GM23248 (cell line): ENCODE measurements at regions not wholly inside any gene's neighbourhood (a gene's known extent, or its start where the extent isn't known, plus 50 kb on each side); places are given as distances from the start of the nearest gene placed in this dataset.

Source experiments
- DNase-seq: peaks from one replicate; pipeline ENCODE4 v3.0.0-alpha.2; 2015
- H2AFZ ChIP-seq: fragments of 200-600 bp; sonication (generic); 2 replicates; pipeline ENCODE4 v1.6.1; 2016; ENCODE audit warnings: antibody characterized with exemption
- H3F3A ChIP-seq: fragments of 200-600 bp; sonication (generic); 2 replicates; pipeline ENCODE4 v1.6.1; 2016; ENCODE audit warnings: mild to moderate bottlenecking, antibody characterized with exemption, mixed run types; ENCODE audit not compliant: insufficient read depth
- H3K27ac ChIP-seq: fragments of 200-600 bp; sonication (generic); 2 replicates; pipeline ENCODE4 v1.5.1; 2016; ENCODE audit warnings: mild to moderate bottlenecking
- H3K27me3 ChIP-seq: fragments of 200-600 bp; sonication (generic); replicated peaks from 2 replicates; pipeline ENCODE4 v1.6.1; 2016; ENCODE audit warnings: mild to moderate bottlenecking; ENCODE audit not compliant: insufficient read depth
- H3K36me3 ChIP-seq: fragments of 200-600 bp; sonication (generic); 2 replicates; pipeline ENCODE4 v1.6.1; 2016; ENCODE audit warnings: low read depth, mild to moderate bottlenecking
- H3K4me1 ChIP-seq: fragments of 200-600 bp; sonication (generic); 2 replicates; pipeline ENCODE4 v1.6.1; 2016; ENCODE audit warnings: mild to moderate bottlenecking; ENCODE audit not compliant: insufficient read depth
- H3K4me2 ChIP-seq: fragments of 200-600 bp; sonication (generic); one replicate; pipeline ENCODE4 v1.6.1; 2016; ENCODE audit warnings: mild to moderate bottlenecking; ENCODE audit not compliant: unreplicated experiment
- H3K4me3 ChIP-seq: fragments of 200-600 bp; sonication (generic); 2 replicates; pipeline ENCODE4 v1.5.1; 2016; ENCODE audit warnings: mild to moderate bottlenecking
- H3K79me2 ChIP-seq: fragments of 200-600 bp; sonication (generic); 2 replicates; pipeline ENCODE4 v1.6.1; 2016; ENCODE audit warnings: mild to moderate bottlenecking; ENCODE audit not compliant: insufficient read depth
- H3K9ac ChIP-seq: fragments of 200-600 bp; sonication (generic); 2 replicates; pipeline ENCODE4 v1.6.1; 2016; ENCODE audit warnings: mild to moderate bottlenecking
- H3K9me2 ChIP-seq: fragments of 200-600 bp; sonication (generic); 2 replicates; pipeline ENCODE4 v1.6.1; 2016; ENCODE audit warnings: mixed run types, mild to moderate bottlenecking, moderate library complexity; ENCODE audit not compliant: insufficient read depth
- H3K9me3 ChIP-seq: fragments of 200-600 bp; sonication (generic); one replicate; pipeline ENCODE4 v1.6.1; 2017; ENCODE audit warnings: low read depth
- H4K20me1 ChIP-seq: fragments of 200-600 bp; sonication (generic); 2 replicates; pipeline ENCODE4 v1.6.0; 2016; ENCODE audit not compliant: insufficient read depth
- EZH2 ChIP-seq: fragments of 200-600 bp; sonication (generic); IDR thresholded peaks from 2 replicates; pipeline ENCODE4 v1.6.1; 2018; ENCODE audit warnings: antibody characterized with exemption, mild to moderate bottlenecking; ENCODE audit not compliant: insufficient read depth, poor library complexity, severe bottlenecking
- EZH2phosphoT487 ChIP-seq: fragments of 200-600 bp; sonication (generic); IDR thresholded peaks from 2 replicates; pipeline ENCODE4 v1.6.1; 2018; ENCODE audit warnings: antibody characterized with exemption, moderate library complexity, mild to moderate bottlenecking, low read depth; ENCODE audit not compliant: insufficient read depth
- WGBS, 2 experiments: methylation state at CpG; one replicate each; pipeline ENCODE4 v1.1.6; 2015 to 2017; ENCODE audit warnings: low lambda C conversion rate in 2 of 2, low coverage in 1 of 2; ENCODE audit errors: missing lambda C conversion rate in 2 of 2; 5-methylcytosine and 5-hydroxymethylcytosine counted together
- in situ Hi-C: fragments of 300-500 bp; cut with MboI; formaldehyde crosslinking; loops from 2 replicates; pipeline ENCODE4 v1.15.0; 2020

DNA sequence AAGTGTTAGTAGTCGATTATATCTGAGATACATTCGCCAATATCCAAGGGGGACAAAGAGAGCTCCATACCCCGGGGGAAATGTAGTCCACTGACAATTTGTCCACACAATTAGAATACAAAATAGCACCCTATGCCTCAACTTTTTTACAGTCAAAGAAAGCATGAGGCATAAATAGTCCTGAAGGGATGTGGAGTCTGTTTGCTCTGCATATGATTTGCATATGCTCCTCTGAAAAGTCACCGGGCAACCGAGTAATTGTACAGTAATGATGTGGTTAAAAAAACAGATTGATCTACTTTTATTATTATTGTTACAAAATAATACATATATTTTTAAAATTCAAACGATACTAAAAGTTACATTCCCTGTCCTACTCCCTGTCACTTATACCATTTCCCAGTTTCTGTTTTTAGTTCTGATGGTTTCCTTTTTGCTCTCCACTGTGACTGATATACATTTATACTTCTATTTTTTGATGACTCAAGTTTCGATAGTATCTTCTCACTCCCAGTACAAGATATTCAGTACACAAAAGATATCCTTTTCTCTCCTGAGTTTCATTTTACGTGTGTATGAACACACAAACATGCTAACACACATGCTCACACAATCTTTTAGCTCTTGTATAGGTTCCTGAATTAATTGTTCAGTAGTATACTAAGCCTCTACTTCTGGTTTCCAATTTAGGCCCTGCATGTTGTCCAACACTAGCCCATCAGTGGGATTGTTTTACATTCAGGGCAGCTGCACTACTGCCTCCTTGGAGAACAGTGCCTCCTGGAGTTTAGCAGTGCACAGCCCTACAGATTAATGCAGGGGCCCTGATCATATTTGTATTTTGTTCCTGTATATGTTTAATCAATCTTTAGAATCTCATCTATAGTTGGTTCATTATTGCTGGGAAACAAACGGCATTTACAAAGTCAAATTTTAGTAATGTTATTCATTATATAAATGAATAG lies 130.9 kb downstream of the TES start:
- in situ Hi-C loops, result no loop called here
- Histone ChIP-seq H3K9me2 (no peaks in the 10 kb centered on the region), H3K27me3 (no peaks in the 10 kb centered on the region), H3K36me3 (no peaks in the 10 kb centered on the region), H3K9me3 (no peaks in the 10 kb centered on the region), H3K79me2 (no peaks in the 10 kb centered on the region), H3K27ac (no peak overlapping the region), H3K9ac (no peak overlapping the region), H3F3A (peaks cover 15% of the 10 kb centered on the region; the same call in 1 of the 2 replicates), H4K20me1 (no peaks in the 10 kb centered on the region), H3K4me2 (no peak overlapping the region), H2AFZ (0 out of 2 replicates have a peak overlapping the region, but pooled peaks have one; percentile 27), H3K4me3 (no peak overlapping the region), H3K4me1 (peaks cover 14% of the 10 kb centered on the region)
- 74 to 81% methylated on average over 9 of the region's 9 CpGs for WGBS, 2 experiments
- no peak for TF ChIP-seq EZH2phosphoT487
- TF ChIP-seq EZH2, result no peak
- peak; percentile 7 for DNase-seq

- TF ChIP-seq EZH2phosphoT487 (no peak), EZH2 (no peak)
- no peak for DNase-seq
- Histone ChIP-seq H4K20me1 (no peaks in the 10 kb centered on the region), H3K4me1 (peaks cover 14% of the 10 kb centered on the region), H3K79me2 (no peaks in the 10 kb centered on the region), H3K4me3 (no peak overlapping the region), H3K27ac (no peak overlapping the region), H3K27me3 (no peaks in the 10 kb centered on the region), H3K9me3 (no peaks in the 10 kb centered on the region), H3F3A (peaks cover 15% of the 10 kb centered on the region; the same call in 1 of the 2 replicates), H2AFZ (no peak overlapping the region), H3K9ac (no peak overlapping the region), H3K36me3 (no peaks in the 10 kb centered on the region), H3K9me2 (no peaks in the 10 kb centered on the region), H3K4me2 (no peak overlapping the region)
- in situ Hi-C loops, result no loop called here
These were observed 131.8 kb downstream of the TES start for GRCh38 chr7:116342125-116342524.

DNA sequence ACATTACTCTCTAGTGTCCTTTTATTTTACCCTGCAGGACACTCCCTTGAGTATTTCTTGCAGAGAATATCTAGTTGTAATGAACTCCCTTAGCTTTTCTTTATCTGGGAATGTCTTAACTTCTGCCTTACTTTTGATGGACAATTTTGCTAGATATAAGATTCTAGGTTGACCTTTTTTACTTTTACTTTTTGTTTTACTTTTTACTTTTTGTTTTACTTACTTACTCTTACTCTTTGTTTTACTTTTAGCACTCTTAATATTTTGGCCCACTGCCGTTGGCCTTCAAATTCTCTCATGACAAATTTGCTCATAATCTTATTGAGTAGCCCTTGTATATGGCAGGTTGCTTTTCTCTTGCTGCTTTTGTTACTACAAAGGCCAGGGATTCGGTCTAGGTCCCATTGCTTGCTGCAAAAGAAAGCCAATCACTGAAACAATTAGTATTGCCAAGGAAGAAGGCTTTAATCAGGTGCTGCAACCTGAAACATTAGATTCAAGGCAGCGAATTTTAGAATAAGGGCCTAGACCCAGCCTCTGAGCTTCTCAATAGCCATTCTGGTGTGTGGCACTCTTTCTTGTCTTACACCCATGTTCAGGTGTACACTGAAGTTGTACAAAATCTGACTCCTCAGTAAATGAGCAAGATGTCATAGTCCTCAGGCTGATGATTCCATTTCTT lies 137.0 kb downstream of the TES start:
- in situ Hi-C loops, result no loop called here
- Histone ChIP-seq H3K27me3 (no peaks in the 10 kb centered on the region), H3K36me3 (no peaks in the 10 kb centered on the region), H3K9ac (no peak overlapping the region), H3K4me3 (no peak overlapping the region), H3K4me1 (peaks cover under 1% of the 10 kb centered on the region; the same call in 1 of the 2 replicates), H2AFZ (no peak overlapping the region), H3F3A (peaks cover 1% of the 10 kb centered on the region; the same call in 1 of the 2 replicates), H3K79me2 (no peaks in the 10 kb centered on the region), H4K20me1 (no peaks in the 10 kb centered on the region), H3K4me2 (no peak overlapping the region), H3K9me2 (no peaks in the 10 kb centered on the region), H3K9me3 (no peaks in the 10 kb centered on the region), H3K27ac (no peak overlapping the region)
- DNase-seq, result no peak
- WGBS, 2 experiments, result 81 to 86% methylated on average over 3 of the region's 3 CpGs
- no peak for TF ChIP-seq EZH2

- Histone ChIP-seq H3K36me3 (no peaks in the 10 kb centered on the region), H3K27me3 (no peaks in the 10 kb centered on the region), H3K4me2 (no peak overlapping the region), H3K4me3 (no peak overlapping the region), H4K20me1 (no peaks in the 10 kb centered on the region), H2AFZ (no peak overlapping the region), H3K9ac (no peak overlapping the region), H3K9me3 (no peaks in the 10 kb centered on the region), H3K9me2 (no peaks in the 10 kb centered on the region), H3K79me2 (no peaks in the 10 kb centered on the region), H3K27ac (no peak overlapping the region), H3F3A (peaks cover 3% of the 10 kb centered on the region; the same call in 1 of the 2 replicates), H3K4me1 (peaks cover 4% of the 10 kb centered on the region)
- no peak for DNase-seq
- TF ChIP-seq EZH2 (no peak), EZH2phosphoT487 (no peak)
- 95 to 96% methylated on average over 3 of the region's 3 CpGs for WGBS, 2 experiments
- in situ Hi-C loops, result no loop called here
These were observed 138.0 kb downstream of the TES start for GRCh38 chr7:116348346-116348745.
